NCI-H2227 (cell line): ENCODE measurements at regions not wholly inside any gene's neighbourhood (a gene's known extent, or its start where the extent isn't known, plus 50 kb on each side); places are given as distances from the start of the nearest gene placed in this dataset.
"Not testable (repeated sequence)": the region's sequence is repeated elsewhere in the genome, so short reads cannot be mapped to it uniquely, and the experiment has no call there.

Experiments used
- DNase-seq: peaks from one replicate; lab custom pipeline; 2025; ENCODE audit not compliant: unreplicated experiment; lab: John Stamatoyannopoulos, UW

DNA sequence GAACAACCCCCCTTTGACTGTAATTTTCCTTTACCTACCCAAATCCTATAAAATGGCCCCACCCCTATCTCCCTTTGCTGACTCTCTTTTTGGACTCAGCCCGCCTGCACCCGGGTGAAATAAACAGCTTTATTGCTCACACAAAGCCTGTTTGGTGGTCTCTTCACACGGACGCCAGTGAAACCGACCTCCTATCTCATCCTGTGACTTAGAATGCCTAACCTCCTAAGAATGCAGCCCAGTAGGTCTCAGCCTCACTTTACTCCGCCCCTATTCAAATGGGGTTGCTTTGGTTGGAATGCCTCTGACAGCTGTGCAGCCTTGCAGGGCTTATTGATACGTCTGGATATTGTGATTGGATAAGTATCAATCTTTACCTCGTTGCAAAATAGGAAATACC, 243.8 kb upstream of the PROK2 start:
- not testable (repeated sequence) for DNase-seq

DNA sequence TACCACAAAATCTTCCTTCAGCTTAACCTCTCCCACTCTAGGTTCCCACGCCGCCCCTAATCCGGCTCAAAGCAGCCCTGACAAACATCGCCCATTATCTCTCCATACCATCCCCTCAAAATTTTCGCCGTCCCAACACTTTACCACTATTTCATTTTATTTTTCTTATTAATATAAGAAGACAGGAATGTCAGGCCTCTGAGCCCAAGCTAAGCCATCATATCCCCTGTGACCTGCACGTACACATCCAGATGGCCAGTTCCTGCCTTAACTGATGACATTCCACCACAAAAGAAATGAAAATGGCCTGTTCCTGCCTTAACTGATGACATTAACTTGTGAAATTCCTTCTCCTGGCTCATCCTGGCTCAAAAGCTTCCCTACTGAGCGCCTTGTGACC, 243.4 kb upstream of the PROK2 start:
- not testable (repeated sequence) for DNase-seq

DNA sequence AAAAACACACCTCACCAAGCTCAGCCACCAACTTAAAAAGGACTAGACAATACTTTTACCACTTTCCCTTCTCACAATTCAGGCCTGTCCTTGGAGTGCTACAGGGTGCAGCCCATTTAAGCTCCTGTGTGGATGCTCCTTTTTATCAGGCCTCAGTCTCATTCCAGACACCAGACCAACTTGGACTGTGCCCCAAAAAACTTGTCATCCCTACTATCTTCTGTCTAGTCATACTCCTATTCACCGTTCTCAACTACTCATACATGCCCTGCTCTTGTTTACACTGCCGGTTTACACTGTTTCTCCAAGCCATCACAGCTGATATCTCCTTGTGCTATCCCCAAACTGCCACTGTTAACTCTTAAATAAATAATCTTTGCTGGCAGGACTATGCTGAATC, 242.8 kb upstream of the PROK2 start:
- DNase-seq = not testable (repeated sequence)

DNA sequence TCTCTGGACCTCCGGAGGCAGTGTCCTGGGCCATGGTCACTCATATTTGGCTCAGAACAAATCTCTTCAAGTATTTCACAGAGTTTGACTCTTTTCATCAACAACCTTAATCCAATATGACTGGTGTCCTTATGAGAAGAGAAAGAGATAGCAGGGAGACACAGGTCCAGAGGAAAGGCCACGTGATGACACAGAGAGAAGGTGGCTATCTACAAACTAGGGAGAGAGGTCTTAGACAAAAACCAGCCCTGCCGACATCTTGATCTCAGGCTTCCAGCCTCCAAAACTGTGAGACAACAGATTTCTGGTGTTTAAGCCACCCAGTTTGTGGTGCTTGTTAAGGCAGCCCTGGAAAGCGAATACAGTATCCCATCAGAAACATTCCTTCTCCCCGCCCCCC, 237.1 kb upstream of the PROK2 start:
- no peak for DNase-seq

DNA sequence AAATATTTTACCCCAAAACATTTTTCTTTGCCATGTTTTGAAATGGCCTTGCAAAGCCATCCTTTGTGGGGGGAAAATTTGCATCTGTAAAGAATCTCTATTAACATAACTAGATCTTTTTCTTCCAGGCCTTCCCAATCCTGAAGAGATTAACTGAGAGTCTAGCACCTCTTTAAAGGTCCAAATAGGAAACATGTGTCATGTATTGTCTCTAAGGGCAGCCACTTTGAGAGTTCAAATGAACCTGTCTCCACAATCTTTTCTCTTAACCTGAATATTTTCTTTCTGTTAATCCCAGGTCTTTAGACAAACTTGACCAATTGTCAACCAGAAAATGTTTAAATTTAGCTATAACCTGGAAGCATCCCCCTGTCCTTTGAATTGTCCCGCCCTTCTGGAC, 236.6 kb upstream of the PROK2 start:
- no peak for DNase-seq

DNA sequence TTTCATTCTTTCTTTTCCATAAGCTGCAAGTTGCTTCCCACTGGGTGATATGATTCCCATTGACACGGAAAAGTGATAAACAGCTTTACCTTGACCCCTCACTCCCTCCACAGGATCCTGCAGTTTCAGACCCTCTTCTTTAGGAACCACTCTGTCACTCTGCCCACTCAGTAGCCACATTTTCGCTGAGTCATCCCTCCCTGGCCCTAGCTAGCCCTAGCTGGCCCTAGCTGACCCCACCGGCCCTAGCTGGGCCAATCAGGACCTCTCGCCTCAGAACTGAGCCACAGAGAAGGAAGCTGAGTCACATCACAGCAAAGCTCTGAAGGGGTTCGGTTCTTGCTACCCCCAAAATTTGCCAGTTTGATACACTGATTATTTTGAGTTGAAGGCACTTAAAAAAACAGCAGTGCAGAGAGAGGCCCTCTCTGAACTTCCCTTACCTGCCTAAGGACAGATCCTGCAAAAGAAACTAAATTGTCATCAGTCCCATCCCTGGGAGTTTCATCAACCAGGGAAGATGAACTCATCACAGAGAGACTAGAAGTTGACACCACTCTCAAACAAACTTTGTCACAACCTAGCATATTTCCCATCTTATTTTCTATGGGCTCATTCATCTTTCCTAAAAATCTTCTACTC, 233.5 kb upstream of the PROK2 start:
- no peak for DNase-seq

DNA sequence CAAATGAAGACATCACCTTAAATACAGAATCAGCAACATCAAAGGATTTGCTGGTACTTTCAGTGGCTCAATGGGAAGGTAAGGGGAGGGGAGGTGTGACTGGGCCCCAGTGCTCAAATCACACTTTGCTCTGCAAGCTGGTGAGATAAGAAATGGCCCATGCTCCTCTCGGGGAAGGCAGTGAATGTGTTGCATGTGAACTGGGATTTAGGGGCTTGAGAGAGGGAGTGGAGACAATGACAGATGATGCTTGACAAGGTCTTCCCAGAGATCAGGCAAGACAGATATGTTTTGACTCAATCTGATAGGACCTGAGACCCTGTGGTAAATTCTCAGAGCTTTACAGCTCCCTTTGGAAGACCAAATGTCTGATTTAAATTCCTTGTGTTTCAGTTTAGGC, 233.0 kb upstream of the PROK2 start:
- no peak for DNase-seq

DNA sequence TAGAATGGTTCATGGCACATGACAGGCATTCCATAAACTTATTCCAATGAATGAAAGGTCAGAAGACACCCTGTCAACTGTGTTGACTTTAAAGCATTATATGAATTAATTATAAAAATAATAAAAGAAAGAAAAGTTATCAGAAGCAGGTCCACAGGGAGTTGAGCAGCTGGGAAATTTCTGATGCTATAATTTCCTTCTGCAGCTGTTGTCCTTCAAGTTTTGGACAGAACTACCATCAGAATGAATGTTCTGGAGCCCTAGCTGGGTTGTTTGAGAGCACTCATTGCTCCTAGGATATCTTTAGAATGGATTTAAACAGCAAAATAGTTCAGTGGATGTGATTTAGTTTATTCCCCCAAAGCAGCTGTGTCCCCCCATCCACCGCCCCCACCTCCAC, 232.4 kb upstream of the PROK2 start:
- DNase-seq = no peak

DNA sequence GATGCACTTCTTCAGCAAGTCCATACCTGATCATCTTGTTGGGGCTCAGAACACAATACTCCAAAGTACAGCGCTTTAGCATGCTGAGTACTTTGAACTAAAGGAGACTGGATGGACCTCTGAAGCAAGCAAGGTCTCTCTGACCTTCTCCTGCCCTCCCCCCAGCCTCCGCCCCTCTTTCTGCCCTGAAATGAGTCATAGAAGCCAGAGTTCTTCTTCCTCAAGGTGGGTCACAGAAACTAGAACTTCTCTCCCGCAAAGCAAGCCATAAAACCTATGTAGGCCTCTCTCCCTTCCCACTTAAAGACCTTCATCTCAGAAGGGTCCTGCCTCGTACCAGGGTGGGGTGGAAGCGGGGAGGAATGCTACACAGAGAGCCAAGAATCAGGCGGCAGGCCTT, 230.5 kb upstream of the PROK2 start:
- no peak for DNase-seq

- no peak for DNase-seq
Measured at GRCh38 chr3:72013084-72013483, 228.1 kb upstream of the PROK2 start.

- no peak for DNase-seq
Measured at GRCh38 chr3:72012363-72012762, 227.4 kb upstream of the PROK2 start.

DNA sequence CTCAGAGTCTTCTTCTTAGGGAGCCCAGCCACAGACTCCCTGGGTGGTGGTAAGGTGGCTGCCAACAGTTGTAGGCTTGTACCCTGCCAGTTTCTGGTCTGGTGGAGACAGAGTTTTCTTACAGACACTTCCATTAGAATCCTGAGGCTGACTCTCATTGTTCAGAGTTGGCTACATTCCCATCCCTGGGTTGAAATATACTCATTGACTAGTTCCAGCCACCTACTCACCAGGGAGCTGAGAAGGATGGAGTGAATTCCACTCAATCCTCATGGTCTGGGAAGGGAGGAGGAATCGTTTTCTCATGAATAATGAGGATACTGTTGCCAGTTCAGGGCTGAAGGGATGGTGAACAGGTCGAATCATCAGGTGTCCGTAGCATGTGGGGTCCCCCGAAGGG, 226.5 kb upstream of the PROK2 start:
- no peak for DNase-seq

DNA sequence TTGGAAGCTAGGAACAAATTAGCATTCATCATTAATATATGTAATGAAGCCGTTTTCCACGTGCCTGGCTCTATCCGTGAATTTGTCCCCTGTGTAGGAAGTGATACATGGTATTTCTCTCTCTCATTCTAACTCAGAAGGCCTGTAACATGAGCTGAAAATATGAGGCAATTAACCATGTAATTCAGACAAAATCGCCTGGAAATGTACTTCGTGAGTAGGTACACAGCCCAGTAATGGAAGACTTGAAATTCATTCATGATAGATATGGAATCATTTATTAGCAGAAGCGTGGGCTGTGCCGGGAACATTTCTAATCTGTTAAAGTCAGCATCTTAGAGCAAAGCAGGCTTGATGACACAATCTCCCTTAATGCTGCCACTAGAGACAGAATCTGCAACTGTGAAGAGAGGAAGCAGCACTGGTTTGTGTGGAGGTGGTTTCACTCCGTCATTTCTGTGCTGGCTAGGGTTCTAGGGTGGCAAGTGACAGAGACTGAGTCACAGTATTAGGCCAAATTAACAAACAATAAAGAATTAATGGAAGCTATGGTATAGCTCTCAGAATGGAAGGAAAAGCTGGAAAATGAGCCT, 225.0 kb upstream of the PROK2 start:
- DNase-seq = no peak

GRCh38 chr3:72008226-72008996, 223.5 kb upstream of the PROK2 start:
- no peak for DNase-seq

GRCh38 chr3:72006631-72007556, 221.9 kb upstream of the PROK2 start:
- no peak for DNase-seq

- DNase-seq = no peak
Measured at GRCh38 chr3:72004749-72005292, 219.9 kb upstream of the PROK2 start.

DNA sequence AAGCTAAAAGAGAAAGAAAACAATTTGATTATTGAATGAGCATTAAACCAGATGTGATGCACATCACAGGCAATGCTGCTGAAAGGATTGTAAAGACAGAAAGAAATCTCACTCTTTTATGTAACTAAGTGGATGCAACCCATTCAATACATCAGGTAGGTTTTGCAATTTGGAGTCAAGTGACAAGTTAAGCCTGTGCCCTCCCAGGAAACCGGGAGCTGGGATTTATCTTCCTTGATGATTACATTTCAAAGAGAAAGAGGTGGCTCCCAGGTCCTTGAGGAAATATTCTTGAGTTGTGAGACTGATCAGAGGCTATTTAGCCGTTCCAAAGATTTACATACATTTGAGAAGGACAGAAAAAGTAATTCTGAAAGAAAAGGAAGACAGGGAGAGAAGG, 219.0 kb upstream of the PROK2 start:
- DNase-seq = no peak

- no peak for DNase-seq
Measured at GRCh38 chr3:72001758-72002157, 216.8 kb upstream of the PROK2 start.

- no peak for DNase-seq
Measured at GRCh38 chr3:71998995-71999673, 214.2 kb upstream of the PROK2 start.

DNA sequence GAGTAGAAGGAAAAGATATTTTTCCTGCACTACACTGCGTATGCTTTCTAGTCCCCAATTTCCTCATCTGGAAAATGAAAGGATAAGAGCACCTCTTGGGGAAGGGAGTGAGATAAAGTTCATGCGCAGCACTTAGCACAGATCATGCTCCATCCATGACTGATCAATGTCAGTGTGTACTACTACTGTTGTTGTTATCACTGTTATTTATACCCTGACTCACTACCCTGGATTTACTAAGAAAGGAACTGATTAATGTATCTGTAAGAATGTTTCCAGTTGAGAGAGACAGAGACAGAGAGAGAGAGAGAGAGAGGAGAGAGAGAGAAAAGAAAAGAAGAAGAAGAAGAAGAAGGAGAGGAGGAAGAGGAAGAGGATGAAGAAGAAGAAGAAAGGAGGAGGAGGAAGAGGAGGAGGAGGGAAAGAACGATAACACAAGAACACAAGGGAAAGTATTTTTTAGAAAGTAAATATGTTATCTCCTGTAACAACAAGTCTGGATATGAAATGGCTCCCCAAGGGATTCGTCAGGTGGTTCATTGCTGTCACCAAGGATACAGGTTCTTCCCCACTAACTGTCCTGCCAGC, 212.2 kb upstream of the PROK2 start:
- no peak for DNase-seq
